ENCODE measurements at regions not wholly inside any gene's neighbourhood (a gene's known extent, or its start where the extent isn't known, plus 50 kb on each side); places are given as distances from the start of the nearest gene placed in this dataset.

DNA sequence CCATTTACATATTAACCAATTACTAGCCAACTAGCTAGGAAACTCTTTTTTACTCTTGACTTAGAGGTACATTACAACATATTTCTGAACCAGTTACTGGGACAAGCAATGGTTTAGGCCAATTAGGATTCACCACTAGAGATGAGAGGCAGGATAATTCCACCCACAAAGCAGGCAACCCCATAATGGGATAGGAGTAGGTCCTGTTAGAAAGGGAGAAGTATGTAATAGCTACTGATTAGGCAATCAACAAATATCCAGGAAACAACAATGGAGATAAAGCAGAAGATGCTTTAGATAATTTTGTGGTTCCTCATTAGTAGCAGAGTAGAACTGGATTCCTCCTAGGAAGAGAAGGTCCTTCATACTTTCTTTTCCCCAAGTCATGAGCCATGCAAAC lies 173.8 kb upstream of the GLRA2 start:
- no peak for FAIRE-seq
- Histone ChIP-seq H3K4me2 (ENCODE audit: low read depth, low read length) (no peak overlapping the region), H3K79me2 (ENCODE audit: insufficient read depth, low read length) (no peaks in the 10 kb centered on the region), H3K4me3 (replicated peaks in 1 of 3; ENCODE audit: insufficient read depth in 1 of 3, low read depth in 2 of 3, low read length in 3 of 3) (no peak overlapping the region), H2AFZ (ENCODE audit: low read length) (no peak overlapping the region), H3K4me1 (ENCODE audit: insufficient read depth, low read length) (no peaks in the 10 kb centered on the region), H3K9me3 (ENCODE audit: low read length) (no peaks in the 10 kb centered on the region), H3K9ac (ENCODE audit: insufficient read depth, low read depth, low read length) (no peak overlapping the region), H3K36me3 (replicated peaks in 1 of 2; ENCODE audit: control insufficient read depth in 1 of 2, insufficient read depth in 2 of 2, low read length in 2 of 2) (no peaks in the 10 kb centered on the region), H3K27ac (ENCODE audit: extremely low read length, insufficient read depth, low read length) (no peak overlapping the region), H4K20me1 (ENCODE audit: insufficient read depth, low read length) (no peaks in the 10 kb centered on the region), H3K27me3 (ENCODE audit: control insufficient read depth in 1 of 2, insufficient read depth in 2 of 2, low read length in 2 of 2) (no peaks in the 10 kb centered on the region)
- in situ Hi-C loops (cut with HindIII; ENCODE audit: extremely low pct_ligation_motif_present, low pct_unique_long_range_greater_than_20kb) (no loop called here), intact Hi-C loops (cut with micrococcal nuclease; ENCODE audit: unreplicated experiment) (no loop called here)
- TF ChIP-seq SP2 (CRISPR knock-in tag; IDR thresholded peaks at IDR 0.05) = no peak
- TF ChIP-seq SUZ12 (IDR thresholded peaks at IDR 0.05; ENCODE audit: low read depth, low read length) = no peak
- no peak for TF ChIP-seq ZNF577 (CRISPR knock-in tag; IDR thresholded peaks at IDR 0.05; ENCODE audit: borderline replicate concordance, low read depth)
- no peak for TF ChIP-seq DPF2 (CRISPR knock-in tag; IDR thresholded peaks at IDR 0.05; ENCODE audit: borderline replicate concordance, low read depth)
- TF ChIP-seq EED (CRISPR knock-in tag; IDR thresholded peaks at IDR 0.05) = no peak
- TF ChIP-seq, protein P1, sequence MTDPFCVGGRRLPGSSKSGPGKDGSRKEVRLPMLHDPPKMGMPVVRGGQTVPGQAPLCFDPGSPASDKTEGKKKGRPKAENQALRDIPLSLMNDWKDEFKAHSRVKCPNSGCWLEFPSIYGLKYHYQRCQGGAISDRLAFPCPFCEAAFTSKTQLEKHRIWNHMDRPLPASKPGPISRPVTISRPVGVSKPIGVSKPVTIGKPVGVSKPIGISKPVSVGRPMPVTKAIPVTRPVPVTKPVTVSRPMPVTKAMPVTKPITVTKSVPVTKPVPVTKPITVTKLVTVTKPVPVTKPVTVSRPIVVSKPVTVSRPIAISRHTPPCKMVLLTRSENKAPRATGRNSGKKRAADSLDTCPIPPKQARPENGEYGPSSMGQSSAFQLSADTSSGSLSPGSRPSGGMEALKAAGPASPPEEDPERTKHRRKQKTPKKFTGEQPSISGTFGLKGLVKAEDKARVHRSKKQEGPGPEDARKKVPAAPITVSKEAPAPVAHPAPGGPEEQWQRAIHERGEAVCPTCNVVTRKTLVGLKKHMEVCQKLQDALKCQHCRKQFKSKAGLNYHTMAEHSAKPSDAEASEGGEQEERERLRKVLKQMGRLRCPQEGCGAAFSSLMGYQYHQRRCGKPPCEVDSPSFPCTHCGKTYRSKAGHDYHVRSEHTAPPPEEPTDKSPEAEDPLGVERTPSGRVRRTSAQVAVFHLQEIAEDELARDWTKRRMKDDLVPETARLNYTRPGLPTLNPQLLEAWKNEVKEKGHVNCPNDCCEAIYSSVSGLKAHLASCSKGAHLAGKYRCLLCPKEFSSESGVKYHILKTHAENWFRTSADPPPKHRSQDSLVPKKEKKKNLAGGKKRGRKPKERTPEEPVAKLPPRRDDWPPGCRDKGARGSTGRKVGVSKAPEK (CRISPR knock-in tag; IDR thresholded peaks at IDR 0.05; ENCODE audit: borderline replicate concordance) = no peak
- no peak for TF ChIP-seq NFIB (CRISPR knock-in tag; IDR thresholded peaks at IDR 0.05; ENCODE audit: borderline replicate concordance)
- TF ChIP-seq ZNF510 (CRISPR knock-in tag; IDR thresholded peaks at IDR 0.05; ENCODE audit: low read depth) = no peak
- TF ChIP-seq TAF1 (CRISPR knock-in tag; IDR thresholded peaks at IDR 0.05) = no peak
- no peak for TF ChIP-seq TOPORS (CRISPR knock-in tag; IDR thresholded peaks at IDR 0.05)
- TF ChIP-seq NFE2 (CRISPR knock-in tag; IDR thresholded peaks at IDR 0.05) = no peak
- no peak for TF ChIP-seq ZNF343 (CRISPR knock-in tag; IDR thresholded peaks at IDR 0.05)
- no peak for TF ChIP-seq GZF1 (CRISPR knock-in tag; IDR thresholded peaks at IDR 0.05)
- TF ChIP-seq ZNF12 (CRISPR knock-in tag; IDR thresholded peaks at IDR 0.05) = no peak
- TF ChIP-seq ZMYM3 (CRISPR knock-in tag; IDR thresholded peaks at IDR 0.05) = no peak
- ChIA-PET CTCF (ENCODE audit: low intra/inter-chr PET ratio, low total read pairs) (no interaction called here), POLR2A (no interaction called here)
- no peak for ATAC-seq
- no TSS peak for BruUV-seq (replicated peaks)
- no peak for DNase-seq (ENCODE audit: low spot score)
